Cerebellar nuclear complex (tissue), 1 donor: ENCODE measurements at regions not wholly inside any gene's neighbourhood (a gene's known extent, or its start where the extent isn't known, plus 50 kb on each side); places are given as distances from the start of the nearest gene placed in this dataset.

Experiments used
- DNase-seq, 2 experiments: peaks; one replicate each; lab custom pipeline; 2025; lab: John Stamatoyannopoulos, UW

- DNase-seq: no peak
These were observed 308.4 kb downstream of the PSAT1 start for GRCh38 chr9:78605041-78606000.

GRCh38 chr9:78606001-78606379 is 309.1 kb downstream of the PSAT1 start:
- no peak for DNase-seq

GRCh38 chr9:78607853-78608252 is 310.9 kb downstream of the PSAT1 start:
- no peak for DNase-seq

GRCh38 chr9:78609450-78609849 is 312.5 kb downstream of the PSAT1 start:
- DNase-seq: no peak

GRCh38 chr9:78612091-78612490 is 315.2 kb downstream of the PSAT1 start:
- DNase-seq: no peak

GRCh38 chr9:78613006-78613405 is 316.1 kb downstream of the PSAT1 start:
- no peak for DNase-seq

- DNase-seq: no peak
These were observed 318.0 kb downstream of the PSAT1 start for GRCh38 chr9:78614892-78615291.

GRCh38 chr9:78615372-78615771 is 318.4 kb downstream of the PSAT1 start:
- no peak for DNase-seq

GRCh38 chr9:78618735-78619134 is 321.8 kb downstream of the PSAT1 start:
- no peak for DNase-seq

- DNase-seq: no peak
These were observed 323.4 kb downstream of the PSAT1 start for GRCh38 chr9:78620303-78620702.

GRCh38 chr9:78620764-78621163 is 323.8 kb downstream of the PSAT1 start:
- no peak for DNase-seq

- no peak for DNase-seq
These were observed 325.2 kb downstream of the PSAT1 start for GRCh38 chr9:78622126-78622525.

- DNase-seq: no peak
These were observed 330.0 kb downstream of the PSAT1 start for GRCh38 chr9:78626971-78627370.

- DNase-seq: no peak
These were observed 334.0 kb downstream of the PSAT1 start for GRCh38 chr9:78630966-78631365.

- no peak for DNase-seq
These were observed 343.8 kb downstream of the PSAT1 start for GRCh38 chr9:78640728-78641127.

- DNase-seq: no peak
These were observed 347.4 kb downstream of the PSAT1 start for GRCh38 chr9:78644359-78644758.

GRCh38 chr9:78654324-78654723 is 357.4 kb downstream of the PSAT1 start:
- no peak for DNase-seq

GRCh38 chr9:78663369-78663768 is 366.4 kb downstream of the PSAT1 start:
- DNase-seq: no peak

GRCh38 chr9:78664370-78664769 is 367.4 kb downstream of the PSAT1 start:
- no peak for DNase-seq

- no peak for DNase-seq
These were observed 370.0 kb downstream of the PSAT1 start for GRCh38 chr9:78666818-78667414.

- no peak for DNase-seq
These were observed 371.4 kb downstream of the PSAT1 start for GRCh38 chr9:78668148-78668832.

GRCh38 chr9:78669591-78669990 is 372.7 kb downstream of the PSAT1 start:
- no peak for DNase-seq

- no peak for DNase-seq
These were observed 374.9 kb downstream of the PSAT1 start for GRCh38 chr9:78671785-78672184.
